ENCODE measurements at regions not wholly inside any gene's neighbourhood (a gene's known extent, or its start where the extent isn't known, plus 50 kb on each side); places are given as distances from the start of the nearest gene placed in this dataset.

DNA sequence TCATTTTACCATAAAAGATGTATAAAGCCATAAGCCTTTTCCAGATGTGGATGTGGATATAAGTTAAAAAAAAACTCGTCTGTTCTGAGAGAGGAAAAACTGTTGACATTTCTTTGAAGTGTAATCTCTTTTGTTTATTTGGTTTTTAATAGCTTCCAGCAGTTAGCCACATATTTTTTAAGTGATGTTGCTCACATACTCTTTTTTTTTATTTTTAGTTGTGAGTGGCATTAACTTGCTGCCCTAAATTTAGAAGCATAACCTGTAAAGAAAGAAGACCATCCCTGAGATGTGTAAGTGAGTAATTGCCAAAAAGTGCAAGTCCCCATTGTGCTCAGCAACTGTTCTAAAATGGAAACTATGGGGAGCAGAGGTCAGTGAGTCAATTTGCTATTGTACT, 415.9 kb upstream of the MDFIC2 start:
- TF ChIP-seq CTCF (conservative IDR thresholded peaks at IDR 0.05 in 1 of 2, IDR thresholded peaks at IDR 0.05 in 1 of 2; ENCODE audit: extremely low read depth in 1 of 2, insufficient read depth in 1 of 2, low read depth in 1 of 2, low read length in 2 of 2): no peak
- TF ChIP-seq EZH2 (IDR thresholded peaks at IDR 0.05; ENCODE audit: borderline replicate concordance, low read length): no peak

All from mammary epithelial cell (primary cell).